ENCODE measurements at regions not wholly inside any gene's neighbourhood (a gene's known extent, or its start where the extent isn't known, plus 50 kb on each side); places are given as distances from the start of the nearest gene placed in this dataset.

DNA sequence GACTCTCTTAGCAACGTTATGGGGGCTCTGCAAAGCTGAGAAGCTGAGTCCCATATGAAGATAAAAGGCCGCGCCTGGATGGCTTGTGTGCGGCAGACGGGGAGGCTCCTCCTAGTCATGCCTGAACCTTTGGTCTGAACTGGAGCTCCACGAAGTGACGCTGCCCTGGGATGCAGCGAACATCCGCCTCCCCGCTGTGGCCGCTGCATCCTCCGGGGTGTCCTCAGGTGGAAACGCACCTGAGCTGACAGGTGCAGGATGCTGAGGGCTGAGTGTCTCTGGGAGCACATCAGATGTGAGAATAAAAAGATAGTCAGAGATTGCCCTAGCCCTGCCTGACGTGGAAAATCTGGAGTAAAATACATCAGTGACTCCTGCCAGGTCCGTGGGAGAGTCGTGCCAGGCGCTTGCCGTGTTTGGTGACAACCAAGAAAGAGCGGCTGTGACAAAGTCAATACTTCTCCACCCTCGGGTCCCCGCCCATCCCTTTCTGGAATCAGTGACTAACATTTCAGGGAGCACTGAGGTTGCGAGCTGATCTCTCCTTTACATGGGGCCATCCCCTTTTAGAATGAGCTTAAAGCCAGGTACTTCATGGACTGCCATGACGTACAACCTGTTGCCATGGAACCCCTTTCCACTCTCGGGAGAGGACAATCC, 162.8 kb upstream of the AFDN start:
- H4K20me1 ChIP-seq (replicated peaks; ENCODE audit: control insufficient read depth, extremely low read depth, insufficient read depth, low read length), result no peaks in the 10 kb centered on the region
- H3K79me2 ChIP-seq (ENCODE audit: control insufficient read depth, insufficient read depth, low read length), result no peaks in the 10 kb centered on the region
- H3K9ac ChIP-seq (replicated peaks; ENCODE audit: extremely low read depth, insufficient read depth, low read length), result no peak overlapping the region
- CTCF ChIA-PET, result no interaction called here
- no peak overlapping the region for H2AFZ ChIP-seq (ENCODE audit: low read depth, low read length)
- H3K9me3 ChIP-seq (replicated peaks; ENCODE audit: control insufficient read depth, insufficient read depth, low read length), result no peaks in the 10 kb centered on the region
- no peaks in the 10 kb centered on the region for H3K9me1 ChIP-seq (replicated peaks; ENCODE audit: control insufficient read depth, extremely low read depth, insufficient read depth, low read length)
- intact Hi-C loops (cut with micrococcal nuclease), result no loop called here
- no peak overlapping the region for H3K4me3 ChIP-seq (replicated peaks in 1 of 3; ENCODE audit: insufficient read depth in 1 of 3, low read depth in 1 of 3, low read length in 3 of 3)
- no peak for TF ChIP-seq FOS (IDR thresholded peaks at IDR 0.05; ENCODE audit: borderline replicate concordance, insufficient read depth, low read length)
- no peak for TF ChIP-seq MYC (IDR thresholded peaks at IDR 0.05; ENCODE audit: low read depth, low read length)
- TF ChIP-seq POLR2AphosphoS5 (IDR thresholded peaks at IDR 0.05; ENCODE audit: insufficient read depth, low read depth, low read length), result no peak
- TF ChIP-seq JUN (IDR thresholded peaks at IDR 0.05; ENCODE audit: borderline replicate concordance, insufficient read depth, insufficient read length, low read depth), result no peak
- TF ChIP-seq CTCF (IDR thresholded peaks at IDR 0.05; ENCODE audit: extremely low read depth in 1 of 2, insufficient read depth in 1 of 2, low read depth in 1 of 2, low read length in 2 of 2), result no peak
- no peak for TF ChIP-seq GATA2 (IDR thresholded peaks at IDR 0.05; ENCODE audit: insufficient read depth, insufficient read length, low read depth, low read length)
- no peak for TF ChIP-seq POLR2A (IDR thresholded peaks at IDR 0.05; ENCODE audit: low read depth, low read length)
- POLR2A ChIA-PET, result no interaction called here
- peaks cover 0 to 1% of the 10 kb centered on the region in 2 experiments for H3K27me3 ChIP-seq (ENCODE audit: control insufficient read depth in 2 of 2, insufficient read depth in 2 of 2, low read length in 2 of 2)
- no peaks in the 10 kb centered on the region for H3K36me3 ChIP-seq (ENCODE audit: control insufficient read depth in 2 of 2, extremely low read depth in 1 of 2, insufficient read depth in 2 of 2, low read length in 2 of 2)
- no TSS peak for BruUV-seq (replicated peaks)
- no peak overlapping the region for H3K4me2 ChIP-seq (ENCODE audit: insufficient read depth, low read length)
- FAIRE-seq, result no peak
- no peak overlapping the region for H3K27ac ChIP-seq (ENCODE audit: insufficient read depth, low read depth, low read length)
- dilution Hi-C loops (cut with MboI; ENCODE audit: extremely low pct_ligation_motif_present, low sequenced_read_pairs), result no loop called here
- DNase-seq (ENCODE audit: low read depth, low spot score), result no peak
- no peaks in the 10 kb centered on the region for H3K4me1 ChIP-seq (ENCODE audit: control insufficient read depth, extremely low read depth, insufficient read depth, low read length)

All from endothelial cell of umbilical vein (primary cell).